CD4-positive, alpha-beta T cell (primary cell): ENCODE measurements at regions not wholly inside any gene's neighbourhood (a gene's known extent, or its start where the extent isn't known, plus 50 kb on each side); places are given as distances from the start of the nearest gene placed in this dataset.

Experiments
- ATAC-seq: fragments of 200-7000 bp; cut with Tn5 transposase; one replicate; pipeline ENCODE4 v1.10.0; 2022; ENCODE audit warnings: mild to moderate bottlenecking; ENCODE audit not compliant: poor library complexity
- CTCF ChIA-PET: fragments of 350-600 bp; sonication (Branson Sonifier 250); formaldehyde crosslinking; loops from one replicate; lab custom pipeline; 2021; ENCODE audit warnings: antibody characterized with exemption, inconsistent platforms; lab: Charles Lee
- POLR2A ChIA-PET: fragments of 350-600 bp; sonication (Branson Sonifier 250); formaldehyde crosslinking; loops from one replicate; lab custom pipeline; 2021; ENCODE audit warnings: antibody characterized with exemption, inconsistent platforms; lab: Charles Lee
- DNase-seq, 14 experiments: peaks; one replicate each; pipeline ENCODE4 v3.0.0-alpha.2; 2013 to 2020; ENCODE audit warnings: mixed read lengths in 2 of 14
- H3K27ac ChIP-seq, 2 donors: one replicate each; pipeline versions ENCODE4 v1.5.1 to v1.7.0; 2013; ENCODE audit warnings: low read length in 2 of 2, low read depth in 1 of 2, mild to moderate bottlenecking in 1 of 2
- H3K27me3 ChIP-seq, 2 experiments: 1 replicate in 1 of 2; 2 replicates in 1 of 2; pipeline versions ENCODE4 v1.6.1 to v1.7.0; 2013; ENCODE audit warnings: low read length in 2 of 2, control low read depth in 1 of 2, mild to moderate bottlenecking in 1 of 2, moderate library complexity in 1 of 2; ENCODE audit not compliant: insufficient read depth in 2 of 2, control insufficient read depth in 1 of 2
- H3K36me3 ChIP-seq: one replicate; pipeline ENCODE4 v1.6.1; 2013; ENCODE audit warnings: low read length, control low read depth; ENCODE audit not compliant: insufficient read depth
- H3K4me1 ChIP-seq: one replicate; pipeline ENCODE4 v1.6.1; 2013; ENCODE audit warnings: low read length, control low read depth; ENCODE audit not compliant: insufficient read depth
- H3K4me3 ChIP-seq: one replicate; pipeline ENCODE4 v1.5.1; 2013; ENCODE audit warnings: mild to moderate bottlenecking, low read length, moderate library complexity
- H3K9me3 ChIP-seq, 2 experiments: 1 replicate in 1 of 2; 2 replicates in 1 of 2; pipeline versions ENCODE4 v1.6.1 to v1.7.0; 2013; ENCODE audit warnings: low read length in 2 of 2, mild to moderate bottlenecking in 2 of 2, control low read depth in 1 of 2, moderate library complexity in 1 of 2; ENCODE audit not compliant: control insufficient read depth in 1 of 2, insufficient read depth in 1 of 2
- H3K27ac Mint-ChIP-seq: one replicate; pipeline ENCODE4 v1.8.0; 2020; ENCODE audit warnings: mixed read lengths
- H3K27me3 Mint-ChIP-seq: one replicate; pipeline ENCODE4 v1.8.0; 2021; ENCODE audit warnings: mixed read lengths
- H3K36me3 Mint-ChIP-seq: one replicate; pipeline ENCODE4 v1.8.0; 2021; ENCODE audit warnings: low read depth, mixed read lengths
- H3K4me1 Mint-ChIP-seq: one replicate; pipeline ENCODE4 v1.8.0; 2021; ENCODE audit warnings: low read depth, mixed read lengths
- H3K4me3 Mint-ChIP-seq: one replicate; pipeline ENCODE4 v1.8.0; 2020; ENCODE audit warnings: mild to moderate bottlenecking, mixed read lengths
- H3K9me3 Mint-ChIP-seq: one replicate; pipeline ENCODE4 v1.8.0; 2020; ENCODE audit warnings: mixed read lengths
- CTCF ChIP-seq: fragments of 200-600 bp; IDR thresholded peaks from one replicate; pipeline ENCODE4 v1.8.0; 2022; ENCODE audit warnings: antibody characterized with exemption, mild to moderate bottlenecking
- intact Hi-C, 2 experiments: fragments of 100-400 bp; cut with DNase I in 1 of 2; cut with micrococcal nuclease in 1 of 2; formaldehyde crosslinking; loops; one replicate each; pipeline versions ENCODE4 v1.15.1 to v1.9.0; 2023 to 2025; cut with DNase I, micrococcal nuclease

- H3K4me3 ChIP-seq: no peak overlapping the region
- H3K4me3 Mint-ChIP-seq: no peak overlapping the region
- ATAC-seq: no peak
- intact Hi-C loops: no loop called here
- H3K4me1 Mint-ChIP-seq: no peaks in the 10 kb centered on the region
- CTCF ChIA-PET: no interaction called here
- H3K9me3 ChIP-seq: peaks cover 0 to 3% of the 10 kb centered on the region in 2 experiments
- peaks cover 4% of the 10 kb centered on the region for H3K9me3 Mint-ChIP-seq
- H3K36me3 ChIP-seq: no peaks in the 10 kb centered on the region
- no peak overlapping the region for H3K27ac Mint-ChIP-seq
- H3K27me3 Mint-ChIP-seq: peaks cover 4% of the 10 kb centered on the region
- H3K36me3 Mint-ChIP-seq: no peaks in the 10 kb centered on the region
- H3K27ac ChIP-seq: no peak overlapping the region
- H3K4me1 ChIP-seq: no peaks in the 10 kb centered on the region
- no peaks in the 10 kb centered on the region for H3K27me3 ChIP-seq
- TF ChIP-seq CTCF: no peak
- POLR2A ChIA-PET: no interaction called here
- DNase-seq: no peak
Measured at GRCh38 chr9:119501374-119501773, 132.1 kb upstream of the BRINP1 start.

GRCh38 chr9:119500072-119500771 lies 131.0 kb upstream of the BRINP1 start:
- Mint-ChIP-seq H3K27me3 (peaks cover 4% of the 10 kb centered on the region), H3K27ac (no peak overlapping the region), H3K9me3 (peaks cover 7% of the 10 kb centered on the region), H3K36me3 (no peaks in the 10 kb centered on the region), H3K4me3 (no peak overlapping the region), H3K4me1 (no peaks in the 10 kb centered on the region)
- H3K36me3 ChIP-seq: no peaks in the 10 kb centered on the region
- peaks cover 0 to 3% of the 10 kb centered on the region in 2 experiments for H3K9me3 ChIP-seq
- no peaks in the 10 kb centered on the region for H3K27me3 ChIP-seq
- no peak overlapping the region for H3K27ac ChIP-seq
- H3K4me3 ChIP-seq: no peak overlapping the region
- DNase-seq (no peak), ATAC-seq (no peak)
- CTCF ChIA-PET: no interaction called here
- no peaks in the 10 kb centered on the region for H3K4me1 ChIP-seq
- TF ChIP-seq CTCF: no peak
- intact Hi-C loops: no loop called here
- POLR2A ChIA-PET: no interaction called here

- Mint-ChIP-seq H3K36me3 (no peaks in the 10 kb centered on the region), H3K9me3 (peaks cover 2% of the 10 kb centered on the region), H3K27ac (no peak overlapping the region), H3K4me3 (no peak overlapping the region), H3K27me3 (no peaks in the 10 kb centered on the region), H3K4me1 (no peaks in the 10 kb centered on the region)
- intact Hi-C loops: no loop called here
- Histone ChIP-seq H3K9me3 (no peaks in the 10 kb centered on the region), H3K4me3 (no peak overlapping the region), H3K4me1 (no peaks in the 10 kb centered on the region), H3K27me3 (no peaks in the 10 kb centered on the region), H3K27ac (no peak overlapping the region), H3K36me3 (no peaks in the 10 kb centered on the region)
- POLR2A ChIA-PET: no interaction called here
- no peak for TF ChIP-seq CTCF
- DNase-seq: no peak
- CTCF ChIA-PET: no interaction called here
- ATAC-seq: no peak
Measured at GRCh38 chr9:119487118-119487827, 118.0 kb upstream of the BRINP1 start.
